GM12873 (cell line): ENCODE measurements at regions not wholly inside any gene's neighbourhood (a gene's known extent, or its start where the extent isn't known, plus 50 kb on each side); places are given as distances from the start of the nearest gene placed in this dataset.
A peak's percentile ranks its signal among the peaks of the same experiment; 100 is the strongest.

Experiments
- TF ChIP-seq, protein P1 (sequence below): IDR thresholded peaks from 2 replicates; pipeline ENCODE4 v1.5.1; 2012; ENCODE audit warnings: low read depth, mild to moderate bottlenecking, moderate library complexity, low read length, control low read depth; ENCODE audit not compliant: insufficient read depth; ENCODE audit errors: missing control alignments

DNA sequence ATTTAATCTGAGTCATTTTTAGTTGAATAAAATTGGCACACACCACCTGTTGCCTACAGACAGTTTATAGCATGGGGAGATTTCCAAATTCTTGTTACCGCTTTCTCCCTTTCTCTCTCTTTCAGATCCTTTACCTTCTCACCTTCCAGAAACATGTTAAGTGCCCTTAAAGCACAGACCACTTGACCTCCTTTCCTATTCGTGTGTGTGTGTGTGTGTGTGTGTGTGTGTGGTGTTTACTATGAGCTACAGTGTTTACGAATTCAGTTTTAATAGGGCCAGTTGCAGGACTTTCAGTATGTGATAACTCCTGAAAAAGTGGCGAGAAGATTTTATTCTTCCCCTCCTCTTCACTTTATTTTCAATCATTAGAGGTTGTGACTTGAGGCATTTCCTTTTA is 258.1 kb downstream of the BMP2 start:
- TF ChIP-seq, protein P1, sequence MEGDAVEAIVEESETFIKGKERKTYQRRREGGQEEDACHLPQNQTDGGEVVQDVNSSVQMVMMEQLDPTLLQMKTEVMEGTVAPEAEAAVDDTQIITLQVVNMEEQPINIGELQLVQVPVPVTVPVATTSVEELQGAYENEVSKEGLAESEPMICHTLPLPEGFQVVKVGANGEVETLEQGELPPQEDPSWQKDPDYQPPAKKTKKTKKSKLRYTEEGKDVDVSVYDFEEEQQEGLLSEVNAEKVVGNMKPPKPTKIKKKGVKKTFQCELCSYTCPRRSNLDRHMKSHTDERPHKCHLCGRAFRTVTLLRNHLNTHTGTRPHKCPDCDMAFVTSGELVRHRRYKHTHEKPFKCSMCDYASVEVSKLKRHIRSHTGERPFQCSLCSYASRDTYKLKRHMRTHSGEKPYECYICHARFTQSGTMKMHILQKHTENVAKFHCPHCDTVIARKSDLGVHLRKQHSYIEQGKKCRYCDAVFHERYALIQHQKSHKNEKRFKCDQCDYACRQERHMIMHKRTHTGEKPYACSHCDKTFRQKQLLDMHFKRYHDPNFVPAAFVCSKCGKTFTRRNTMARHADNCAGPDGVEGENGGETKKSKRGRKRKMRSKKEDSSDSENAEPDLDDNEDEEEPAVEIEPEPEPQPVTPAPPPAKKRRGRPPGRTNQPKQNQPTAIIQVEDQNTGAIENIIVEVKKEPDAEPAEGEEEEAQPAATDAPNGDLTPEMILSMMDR = no peak

DNA sequence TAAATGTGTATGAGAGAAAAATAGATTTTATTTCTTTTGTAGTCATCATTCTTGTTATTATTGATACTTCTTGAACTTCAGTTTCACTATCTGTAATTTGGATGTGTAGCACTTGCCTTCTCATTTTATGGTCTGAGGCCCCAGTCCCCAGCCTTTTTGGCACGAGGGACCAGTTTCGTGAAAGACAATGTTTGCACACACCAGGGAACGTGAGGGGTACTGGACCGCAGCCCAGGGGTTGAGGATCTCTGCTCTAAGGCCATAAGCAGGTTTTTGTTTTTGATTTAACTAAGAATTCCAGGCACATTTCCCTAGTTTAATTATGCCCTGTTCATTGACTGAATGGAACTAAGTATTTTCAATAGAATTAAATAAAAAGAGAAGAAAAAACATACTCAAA is 261.5 kb downstream of the BMP2 start:
- TF ChIP-seq, protein P1 = no peak

DNA sequence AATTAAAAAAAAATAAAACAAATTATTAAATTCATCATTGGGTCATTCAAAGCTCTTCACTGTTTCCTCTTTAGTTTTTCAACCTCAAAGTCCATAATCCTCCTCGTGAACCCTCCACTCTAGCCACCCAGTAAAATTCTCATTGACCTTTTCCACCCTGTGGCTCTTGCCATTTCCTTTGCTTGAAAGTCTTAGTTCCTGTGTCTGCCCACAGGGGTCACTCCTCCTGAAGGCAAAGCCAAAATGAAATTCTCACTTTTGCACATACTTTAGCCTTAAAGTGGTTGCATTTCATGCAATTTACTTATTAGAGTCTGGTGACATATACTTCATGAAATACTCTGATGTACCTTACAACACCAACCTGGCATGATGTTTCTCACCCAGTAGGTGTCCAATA is 263.7 kb downstream of the BMP2 start:
- TF ChIP-seq, protein P1 = peak; percentile 13

DNA sequence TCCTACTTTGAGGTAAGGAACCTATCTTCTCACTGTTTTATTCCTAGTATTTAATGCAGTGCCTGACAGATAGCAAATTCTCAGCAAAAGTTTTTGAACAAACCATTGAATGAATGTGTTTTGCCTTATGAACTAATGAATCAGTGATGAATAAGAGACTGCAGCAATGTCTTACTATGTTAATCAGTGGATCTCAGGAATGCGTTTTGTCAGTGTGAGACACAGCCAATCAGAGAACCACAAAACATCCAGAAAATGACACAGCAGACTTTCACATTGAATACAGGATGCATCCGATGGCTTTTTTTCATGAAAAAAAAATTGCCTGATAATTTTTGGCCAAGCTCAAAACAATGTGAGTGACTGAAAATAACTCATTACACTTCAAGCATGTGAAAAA is 270.5 kb downstream of the BMP2 start:
- TF ChIP-seq, protein P1 = no peak

DNA sequence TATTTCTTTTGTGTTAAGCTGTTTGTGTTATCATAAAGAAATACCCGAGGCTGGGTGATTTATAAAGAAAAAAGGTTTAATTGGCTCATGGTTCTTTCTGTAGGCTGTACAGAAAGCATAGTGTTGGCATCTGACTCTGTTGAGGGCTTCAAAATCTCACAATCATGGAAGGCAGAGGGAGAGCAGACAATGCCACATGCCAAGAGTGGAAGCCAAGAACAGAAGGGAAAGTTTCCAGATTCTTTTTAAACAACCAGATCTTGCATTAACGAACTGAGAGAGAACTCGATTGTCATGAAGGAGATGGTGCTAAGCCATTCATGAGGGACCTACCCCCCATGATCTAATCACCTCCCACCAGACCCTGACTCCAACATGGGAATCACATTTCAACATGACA is 290.1 kb downstream of the BMP2 start:
- TF ChIP-seq, protein P1 = no peak

DNA sequence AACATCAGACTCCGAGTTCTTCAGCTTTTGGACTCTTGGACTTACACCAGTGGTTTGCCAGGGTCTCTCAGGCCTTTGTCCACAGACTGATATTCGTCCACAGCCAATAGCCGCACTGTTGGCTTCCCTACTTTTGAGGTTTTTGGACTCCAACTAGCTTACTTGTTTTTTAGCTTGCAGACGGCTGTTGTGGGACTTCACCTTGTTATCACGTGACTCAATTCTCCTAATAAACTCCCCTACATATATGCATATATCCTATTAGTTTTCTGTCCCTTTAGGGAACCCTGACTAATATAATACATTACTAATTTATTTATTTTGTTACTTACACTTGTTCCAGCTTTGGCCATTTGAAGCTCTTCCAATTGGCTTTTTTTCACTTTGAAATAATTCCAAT is 311.3 kb downstream of the BMP2 start:
- TF ChIP-seq, protein P1 = no peak

DNA sequence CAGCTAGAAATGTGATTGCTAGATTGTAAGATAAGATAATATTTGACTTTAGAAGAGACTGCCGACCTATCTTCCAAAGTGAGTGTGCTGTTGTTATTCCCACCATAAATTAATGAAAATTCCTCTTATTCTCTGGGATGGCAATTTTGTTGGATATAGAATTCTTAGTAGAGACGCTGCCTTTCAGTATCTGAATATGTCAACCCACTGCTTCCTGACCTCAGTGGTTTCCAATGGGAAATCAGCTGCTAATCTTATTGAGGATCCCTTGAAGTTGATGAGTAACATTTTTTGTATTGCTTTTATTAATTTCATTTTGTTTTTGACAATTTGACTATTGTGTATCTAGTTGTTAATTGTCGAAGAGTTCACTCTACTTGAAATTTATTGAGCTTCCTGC is 313.0 kb downstream of the BMP2 start:
- TF ChIP-seq, protein P1 = no peak
